Suprapubic skin (tissue), 4 donors: ENCODE measurements at regions not wholly inside any gene's neighbourhood (a gene's known extent, or its start where the extent isn't known, plus 50 kb on each side); places are given as distances from the start of the nearest gene placed in this dataset.

ENCODE experiments used
- EP300 ChIP-seq: sonication (generic); formaldehyde crosslinking; IDR thresholded peaks from one replicate; pipeline ENCODE4 v1.6.1; 2017; ENCODE audit warnings: antibody characterized with exemption
- POLR2A ChIP-seq, 2 donors: fragments of 450-650 bp; IDR thresholded peaks; one replicate each; pipeline ENCODE4 v1.6.1; 2017; ENCODE audit warnings: antibody characterized with exemption in 2 of 2, mild to moderate bottlenecking in 2 of 2, moderate library complexity in 2 of 2
- POLR2AphosphoS5 ChIP-seq, 3 donors: sonication (generic); formaldehyde crosslinking; IDR thresholded peaks; one replicate each; pipeline ENCODE4 v1.6.1; 2017; ENCODE audit warnings: antibody characterized with exemption in 3 of 3
- TF ChIP-seq, protein P1 (sequence below), 2 donors: fragments of 200-600 bp in 1 of 2; fragments of 450-650 bp in 1 of 2; sonication (generic) in 1 of 2; IDR thresholded peaks; one replicate each; pipeline ENCODE4 v1.5.1; 2016 to 2019; ENCODE audit warnings: antibody characterized with exemption in 2 of 2, mild to moderate bottlenecking in 1 of 2, moderate library complexity in 1 of 2

DNA sequence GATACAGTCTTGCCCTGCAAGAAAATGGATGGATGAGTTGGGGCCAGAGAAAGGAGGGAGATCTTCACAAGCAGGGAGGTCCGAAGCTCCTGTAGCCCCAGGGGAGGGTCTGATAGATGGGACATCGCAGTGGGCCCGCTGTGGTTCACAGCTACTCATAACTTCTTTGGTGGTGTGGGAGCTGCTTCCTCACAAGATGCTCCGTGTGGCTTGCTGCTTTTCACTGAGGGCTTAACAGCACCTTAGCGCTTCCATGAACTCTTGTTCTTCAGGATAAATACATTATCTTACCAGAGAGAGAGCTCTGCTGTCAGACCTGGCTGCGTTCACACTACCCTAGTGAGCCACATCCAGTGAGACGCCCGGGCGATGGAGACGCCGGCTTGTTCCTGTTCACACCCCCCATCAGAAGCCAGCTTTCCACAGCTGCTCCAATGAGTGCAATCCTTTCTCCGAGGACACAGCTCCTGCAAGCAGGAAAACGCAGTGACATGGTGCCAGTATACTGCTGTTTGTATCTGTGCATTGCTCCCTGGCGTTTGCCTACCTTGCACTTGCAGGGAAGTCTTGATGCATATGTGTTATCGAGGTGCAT is 599.8 kb downstream of the AJAP1 start:
- no peak for TF ChIP-seq POLR2AphosphoS5 (IDR thresholded peaks at IDR 0.05)
- TF ChIP-seq POLR2A (IDR thresholded peaks at IDR 0.05), result no peak
- TF ChIP-seq, protein P1, sequence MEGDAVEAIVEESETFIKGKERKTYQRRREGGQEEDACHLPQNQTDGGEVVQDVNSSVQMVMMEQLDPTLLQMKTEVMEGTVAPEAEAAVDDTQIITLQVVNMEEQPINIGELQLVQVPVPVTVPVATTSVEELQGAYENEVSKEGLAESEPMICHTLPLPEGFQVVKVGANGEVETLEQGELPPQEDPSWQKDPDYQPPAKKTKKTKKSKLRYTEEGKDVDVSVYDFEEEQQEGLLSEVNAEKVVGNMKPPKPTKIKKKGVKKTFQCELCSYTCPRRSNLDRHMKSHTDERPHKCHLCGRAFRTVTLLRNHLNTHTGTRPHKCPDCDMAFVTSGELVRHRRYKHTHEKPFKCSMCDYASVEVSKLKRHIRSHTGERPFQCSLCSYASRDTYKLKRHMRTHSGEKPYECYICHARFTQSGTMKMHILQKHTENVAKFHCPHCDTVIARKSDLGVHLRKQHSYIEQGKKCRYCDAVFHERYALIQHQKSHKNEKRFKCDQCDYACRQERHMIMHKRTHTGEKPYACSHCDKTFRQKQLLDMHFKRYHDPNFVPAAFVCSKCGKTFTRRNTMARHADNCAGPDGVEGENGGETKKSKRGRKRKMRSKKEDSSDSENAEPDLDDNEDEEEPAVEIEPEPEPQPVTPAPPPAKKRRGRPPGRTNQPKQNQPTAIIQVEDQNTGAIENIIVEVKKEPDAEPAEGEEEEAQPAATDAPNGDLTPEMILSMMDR (IDR thresholded peaks at IDR 0.05), result no peak
- TF ChIP-seq EP300, result no peak
